AG04450 (cell line): ENCODE measurements at regions not wholly inside any gene's neighbourhood (a gene's known extent, or its start where the extent isn't known, plus 50 kb on each side); places are given as distances from the start of the nearest gene placed in this dataset.

Experiments used
- CTCF ChIA-PET: fragments of 300-600, 350-600 bp; formaldehyde crosslinking; extraction: SDS; loops from one replicate; lab custom pipeline; 2022; ENCODE audit warnings: antibody characterized with exemption, inconsistent platforms; lab: Charles Lee
- POLR2A ChIA-PET: fragments of 350-600 bp; formaldehyde crosslinking; extraction: SDS; loops from one replicate; lab custom pipeline; 2021; ENCODE audit warnings: antibody characterized with exemption, inconsistent platforms; lab: Yijun Ruan, JAX
- DNase-seq: peaks from one replicate; pipeline ENCODE4 v3.0.0-alpha.2; 2011; ENCODE audit warnings: low read depth, low spot score
- H3K27ac ChIP-seq: one replicate; pipeline ENCODE4 v1.5.1; 2012; ENCODE audit warnings: low read depth, low read length, control low read depth
- H3K27me3 ChIP-seq: one replicate; pipeline ENCODE4 v1.6.0; 2012; ENCODE audit warnings: low read length; ENCODE audit not compliant: control insufficient read depth, insufficient read depth
- H3K4me3 ChIP-seq: 2 replicates; pipeline ENCODE4 v1.5.1; 2011; ENCODE audit warnings: mild to moderate bottlenecking, low read depth, low read length, control low read depth
- H3K9me3 ChIP-seq: 2 replicates; pipeline ENCODE4 v1.5.1; 2012; ENCODE audit warnings: low read length; ENCODE audit not compliant: control insufficient read depth, insufficient read depth
- TF ChIP-seq, protein P1 (sequence below): IDR thresholded peaks from 2 replicates; pipeline ENCODE4 v1.5.1; 2011; ENCODE audit warnings: low read depth, low read length, control low read depth, inconsistent platforms

DNA sequence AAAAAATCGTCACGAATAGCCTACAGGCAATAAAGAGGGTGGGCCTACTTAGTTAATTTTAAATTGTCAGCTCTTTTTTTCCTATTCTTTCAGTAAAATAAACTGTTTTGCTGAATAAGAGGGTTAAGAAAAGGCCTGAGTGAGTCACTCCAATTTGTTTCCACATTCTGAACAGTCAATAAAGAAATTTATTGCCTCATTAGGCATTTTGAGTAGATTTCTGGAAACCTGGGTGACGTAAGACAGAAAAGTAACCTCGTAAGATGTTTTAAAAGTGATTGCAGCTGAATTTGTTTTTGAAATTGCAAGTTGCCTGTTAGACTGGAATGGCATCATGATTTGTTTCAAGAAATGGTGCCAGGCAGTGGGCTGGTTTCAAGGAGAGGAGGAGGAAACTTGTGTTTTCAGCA is 439.3 kb downstream of the USP25 start:
- ChIA-PET POLR2A (no interaction called here), CTCF (interaction anchor here (0.8 kb wide), 1 partner anchor 11 kb away, joined by 3 read pairs; no protein-coding TSS in a partner anchor)
- H3K27ac ChIP-seq, result no peak overlapping the region
- H3K27me3 ChIP-seq, result no peaks in the 10 kb centered on the region
- TF ChIP-seq, protein P1, sequence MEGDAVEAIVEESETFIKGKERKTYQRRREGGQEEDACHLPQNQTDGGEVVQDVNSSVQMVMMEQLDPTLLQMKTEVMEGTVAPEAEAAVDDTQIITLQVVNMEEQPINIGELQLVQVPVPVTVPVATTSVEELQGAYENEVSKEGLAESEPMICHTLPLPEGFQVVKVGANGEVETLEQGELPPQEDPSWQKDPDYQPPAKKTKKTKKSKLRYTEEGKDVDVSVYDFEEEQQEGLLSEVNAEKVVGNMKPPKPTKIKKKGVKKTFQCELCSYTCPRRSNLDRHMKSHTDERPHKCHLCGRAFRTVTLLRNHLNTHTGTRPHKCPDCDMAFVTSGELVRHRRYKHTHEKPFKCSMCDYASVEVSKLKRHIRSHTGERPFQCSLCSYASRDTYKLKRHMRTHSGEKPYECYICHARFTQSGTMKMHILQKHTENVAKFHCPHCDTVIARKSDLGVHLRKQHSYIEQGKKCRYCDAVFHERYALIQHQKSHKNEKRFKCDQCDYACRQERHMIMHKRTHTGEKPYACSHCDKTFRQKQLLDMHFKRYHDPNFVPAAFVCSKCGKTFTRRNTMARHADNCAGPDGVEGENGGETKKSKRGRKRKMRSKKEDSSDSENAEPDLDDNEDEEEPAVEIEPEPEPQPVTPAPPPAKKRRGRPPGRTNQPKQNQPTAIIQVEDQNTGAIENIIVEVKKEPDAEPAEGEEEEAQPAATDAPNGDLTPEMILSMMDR, result no peak
- no peaks in the 10 kb centered on the region for H3K9me3 ChIP-seq
- no peak overlapping the region for H3K4me3 ChIP-seq
- DNase-seq, result no peak

DNA sequence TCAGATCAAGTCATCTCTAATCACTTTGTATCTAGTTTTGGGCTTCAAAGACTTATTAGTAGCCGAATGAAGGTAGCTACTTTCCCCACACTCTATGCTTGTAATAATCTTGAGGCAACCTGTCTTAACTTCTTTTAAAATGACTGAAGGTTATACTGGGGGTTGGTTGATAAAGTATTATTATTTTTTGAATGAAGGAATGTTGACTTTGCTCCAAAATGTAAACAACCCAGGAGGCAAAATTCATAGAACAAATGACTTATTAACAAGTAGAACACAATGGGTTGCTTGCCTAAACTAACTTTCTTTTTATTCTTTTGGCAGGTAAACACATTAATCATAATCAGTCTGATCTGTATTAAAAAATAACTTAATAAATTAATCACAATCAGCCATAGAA is 440.0 kb downstream of the USP25 start:
- CTCF ChIA-PET, result no interaction called here
- H3K27ac ChIP-seq, result no peak overlapping the region
- POLR2A ChIA-PET, result no interaction called here
- no peaks in the 10 kb centered on the region for H3K9me3 ChIP-seq
- no peak overlapping the region for H3K4me3 ChIP-seq
- no peaks in the 10 kb centered on the region for H3K27me3 ChIP-seq
- DNase-seq, result no peak
- TF ChIP-seq, protein P1, result no peak

DNA sequence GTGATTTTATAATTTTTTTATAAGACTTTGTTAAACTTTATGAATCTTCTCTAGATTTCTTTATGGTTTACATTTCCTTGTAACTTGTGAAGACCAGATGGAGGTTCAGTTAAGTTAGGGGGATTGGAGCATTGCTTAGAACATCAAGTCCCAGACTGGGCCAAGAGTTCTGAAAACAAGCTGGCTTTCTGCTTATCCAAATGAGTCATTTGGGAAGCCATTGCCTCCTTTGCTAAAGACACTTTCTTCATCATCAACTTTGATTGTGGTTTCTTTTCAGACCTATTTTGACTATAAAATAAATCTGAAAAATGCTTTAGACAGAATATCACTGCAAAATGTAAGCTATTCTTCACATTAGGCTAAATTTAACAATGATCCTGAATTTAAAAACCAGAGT is 446.8 kb downstream of the USP25 start:
- Histone ChIP-seq H3K27me3 (no peaks in the 10 kb centered on the region), H3K27ac (no peak overlapping the region), H3K9me3 (no peaks in the 10 kb centered on the region), H3K4me3 (no peak overlapping the region)
- POLR2A ChIA-PET, result no interaction called here
- CTCF ChIA-PET, result interaction anchor here (1.0 kb wide), 2 partner anchors 10 to 94 kb away, joined by 3 read pairs; no protein-coding TSS in a partner anchor
- TF ChIP-seq, protein P1, result no peak
- no peak for DNase-seq

DNA sequence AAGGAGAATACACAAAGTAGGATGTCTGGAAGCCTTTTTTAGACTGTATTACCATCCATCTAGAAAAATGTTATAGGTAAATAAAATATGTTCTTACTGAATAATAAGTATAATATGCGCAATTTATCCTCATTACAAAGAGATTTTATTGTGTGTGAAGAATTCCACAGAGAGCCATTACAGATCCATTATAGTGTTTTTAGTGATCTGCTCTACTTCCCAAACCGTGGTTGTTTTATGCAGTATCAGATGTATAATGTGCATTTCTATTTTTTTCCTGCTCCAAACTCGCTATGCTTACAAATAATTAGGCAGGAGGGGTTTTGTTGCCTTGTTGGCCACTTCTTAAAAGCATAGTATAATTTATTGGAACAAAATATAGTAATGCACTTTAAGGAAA is 447.8 kb downstream of the USP25 start:
- CTCF ChIA-PET, result interaction anchor here (0.6 to 1.0 kb wide), 3 partner anchors 17 to 95 kb away, joined by 3 read pairs; no protein-coding TSS in a partner anchor
- DNase-seq, result no peak
- Histone ChIP-seq H3K27ac (no peak overlapping the region), H3K4me3 (no peak overlapping the region), H3K27me3 (no peaks in the 10 kb centered on the region), H3K9me3 (no peaks in the 10 kb centered on the region)
- TF ChIP-seq, protein P1, result no peak
- POLR2A ChIA-PET, result no interaction called here

DNA sequence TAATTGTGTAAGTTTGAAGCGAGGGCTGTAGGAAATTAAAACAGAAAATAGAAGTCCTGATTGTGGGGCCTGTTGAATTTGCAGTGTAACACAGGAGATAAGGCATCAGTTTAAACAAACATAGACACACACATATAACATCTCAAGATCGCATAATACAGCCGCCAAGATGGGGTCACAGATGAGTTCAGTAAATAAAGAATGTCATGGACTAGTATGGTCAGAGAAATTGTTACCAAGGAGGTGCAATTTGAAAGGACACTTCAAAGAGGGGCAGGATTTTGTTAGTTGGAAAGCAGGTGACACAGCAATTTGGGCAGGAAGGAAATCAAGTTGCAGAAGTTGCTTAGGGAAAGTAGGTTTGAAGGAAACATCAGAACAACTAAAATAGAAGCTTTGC is 450.0 kb downstream of the USP25 start:
- TF ChIP-seq, protein P1, result no peak
- no peak for DNase-seq
- ChIA-PET POLR2A (no interaction called here), CTCF (interaction anchor here (0.6 to 1.0 kb wide), 2 partner anchors 97 to 239 kb away, joined by 3 to 4 read pairs; no protein-coding TSS in a partner anchor)
- H3K4me3 ChIP-seq, result no peak overlapping the region
- H3K27me3 ChIP-seq, result no peaks in the 10 kb centered on the region
- no peaks in the 10 kb centered on the region for H3K9me3 ChIP-seq
- H3K27ac ChIP-seq, result no peak overlapping the region
